ENCODE measurements at regions not wholly inside any gene's neighbourhood (a gene's known extent, or its start where the extent isn't known, plus 50 kb on each side); places are given as distances from the start of the nearest gene placed in this dataset.
"Not testable (repeated sequence)": the region's sequence is repeated elsewhere in the genome, so short reads cannot be mapped to it uniquely, and the experiment has no call there.

GRCh38 chrX:7593370-7593769, 249.6 kb upstream of the VCX start:
- not testable (repeated sequence) for H3K4me3 Mint-ChIP-seq, H3K27me3 Mint-ChIP-seq, H3K9me3 Mint-ChIP-seq, H3K36me3 Mint-ChIP-seq, H3K4me1 Mint-ChIP-seq, H3K27ac Mint-ChIP-seq

DNA sequence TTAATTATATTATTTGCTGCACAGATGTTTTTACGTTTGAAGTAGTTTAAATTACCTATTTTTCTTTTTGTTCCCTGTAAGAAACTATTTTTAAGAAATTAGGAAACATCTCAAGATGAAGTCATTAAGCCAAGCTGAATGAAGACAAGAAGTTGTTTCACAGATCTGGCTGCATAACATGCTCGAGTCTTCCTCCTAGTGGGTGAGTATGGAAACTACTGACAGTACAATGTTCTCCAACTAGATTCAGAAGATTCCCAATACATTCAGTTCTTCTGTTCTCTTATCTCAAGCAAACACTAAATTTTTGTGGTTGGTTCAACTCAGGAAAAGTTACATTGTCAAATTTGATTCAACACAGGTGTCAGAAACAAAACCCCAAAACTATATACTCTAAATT, 256.8 kb upstream of the VCX start:
- no peak overlapping the region for H3K27ac Mint-ChIP-seq

DNA sequence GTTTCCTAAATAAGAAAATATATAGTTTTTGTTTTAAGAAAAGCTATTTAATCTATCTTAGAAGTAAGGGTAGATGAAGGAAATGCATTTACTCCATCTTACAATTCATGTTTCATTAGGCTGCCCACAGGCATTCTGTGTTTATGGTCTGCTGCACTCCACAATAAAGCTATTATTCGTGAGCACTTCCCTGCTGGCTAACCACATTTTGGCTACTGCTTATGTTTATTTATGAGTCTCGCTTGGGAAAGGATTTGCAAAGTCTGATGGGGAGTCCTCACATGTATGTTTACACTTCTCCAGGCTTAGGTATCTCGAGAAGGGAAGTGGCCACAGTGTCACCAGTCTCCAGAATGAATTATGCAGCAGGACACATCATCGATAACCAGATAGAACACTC, 260.8 kb upstream of the VCX start:
- no peaks in the 10 kb centered on the region for H3K9me3 Mint-ChIP-seq
- H3K36me3 Mint-ChIP-seq: no peaks in the 10 kb centered on the region
- H3K27ac Mint-ChIP-seq: no peak overlapping the region
- H3K4me1 Mint-ChIP-seq: no peaks in the 10 kb centered on the region
- no peak overlapping the region for H3K4me3 Mint-ChIP-seq
- H3K27me3 Mint-ChIP-seq: no peaks in the 10 kb centered on the region

More for the DNA sequence above, 256.8 kb upstream of the VCX start:
- Mint-ChIP-seq H3K36me3 (no peaks in the 10 kb centered on the region), H3K27me3 (no peaks in the 10 kb centered on the region), H3K4me3 (no peak overlapping the region), H3K4me1 (no peaks in the 10 kb centered on the region), H3K9me3 (no peaks in the 10 kb centered on the region)

GRCh38 chrX:7580127-7580526, 262.8 kb upstream of the VCX start:
- H3K36me3 Mint-ChIP-seq: no peaks in the 10 kb centered on the region
- H3K4me1 Mint-ChIP-seq: no peaks in the 10 kb centered on the region
- H3K4me3 Mint-ChIP-seq: no peak overlapping the region
- H3K9me3 Mint-ChIP-seq: no peaks in the 10 kb centered on the region
- no peaks in the 10 kb centered on the region for H3K27me3 Mint-ChIP-seq
- no peak overlapping the region for H3K27ac Mint-ChIP-seq

DNA sequence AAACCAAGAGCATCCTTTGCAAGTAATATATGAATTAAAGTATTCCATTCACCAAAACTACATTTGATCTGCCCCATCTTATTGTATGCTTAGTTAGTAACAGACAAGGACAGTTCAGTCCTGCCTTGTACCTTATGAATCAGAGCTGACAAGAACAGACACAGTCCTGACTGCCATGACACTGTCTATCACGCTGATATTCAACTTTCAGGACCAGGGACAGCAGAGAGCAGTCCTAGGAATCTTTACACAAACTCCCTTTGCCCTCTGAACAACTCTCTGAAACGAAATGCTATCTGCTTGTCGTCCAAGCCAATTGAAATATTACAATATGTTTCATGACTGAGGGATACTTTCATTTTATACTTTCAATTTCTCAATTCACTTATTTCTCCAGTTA, 268.6 kb upstream of the VCX start:
- Mint-ChIP-seq H3K4me1 (no peaks in the 10 kb centered on the region), H3K9me3 (no peaks in the 10 kb centered on the region), H3K27ac (no peak overlapping the region), H3K36me3 (no peaks in the 10 kb centered on the region), H3K4me3 (no peak overlapping the region), H3K27me3 (no peaks in the 10 kb centered on the region)

DNA sequence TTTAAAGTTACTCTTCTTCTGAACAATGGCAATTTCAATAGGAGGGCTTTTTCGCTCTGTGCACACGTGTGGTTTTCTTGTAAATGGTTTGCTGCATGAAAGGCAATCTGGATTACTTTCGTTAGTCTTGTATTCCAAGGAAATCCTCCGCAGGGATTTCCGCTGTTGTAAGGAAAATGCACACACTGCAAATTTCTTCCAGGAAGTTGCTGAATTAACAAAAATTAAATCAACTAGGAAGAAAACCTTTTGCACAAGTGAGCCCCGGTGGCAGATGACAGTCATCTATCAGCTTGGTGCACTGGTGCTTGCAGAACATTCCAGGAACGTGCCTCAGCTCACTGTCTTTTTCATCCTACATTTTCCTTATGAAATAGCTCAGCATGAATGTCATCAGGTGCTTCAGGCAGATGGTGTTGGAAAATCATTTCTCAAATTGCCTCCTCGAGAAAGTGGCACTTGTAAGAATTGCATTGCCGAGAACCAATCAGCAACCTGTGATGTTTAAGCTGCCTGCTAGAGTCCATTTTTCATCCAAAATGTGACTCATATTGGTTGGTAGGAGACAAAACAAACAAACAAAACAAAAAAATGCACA, 272.4 kb upstream of the VCX start:
- Mint-ChIP-seq H3K4me1 (no peaks in the 10 kb centered on the region), H3K27me3 (no peaks in the 10 kb centered on the region), H3K36me3 (no peaks in the 10 kb centered on the region), H3K27ac (no peak overlapping the region), H3K4me3 (no peak overlapping the region), H3K9me3 (no peaks in the 10 kb centered on the region)

DNA sequence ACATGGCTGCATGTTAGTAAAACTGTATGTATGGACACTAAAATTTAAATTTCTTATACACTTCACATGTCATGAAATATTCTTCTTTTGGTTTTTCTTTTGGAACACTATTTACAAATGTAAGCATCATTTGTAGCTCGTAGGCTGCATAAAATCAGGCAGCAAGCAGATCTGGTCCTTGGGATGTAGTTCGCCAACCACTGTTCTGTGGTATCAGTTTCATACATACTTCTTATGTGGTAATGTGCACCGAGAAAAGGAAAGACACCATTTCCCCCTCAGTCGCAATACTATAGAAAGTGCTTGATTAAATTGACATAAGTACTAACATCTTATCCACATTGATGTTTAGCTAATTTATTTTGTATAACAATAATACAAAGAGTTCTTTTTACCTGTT, 274.4 kb upstream of the VCX start:
- H3K9me3 Mint-ChIP-seq: no peaks in the 10 kb centered on the region
- no peak overlapping the region for H3K27ac Mint-ChIP-seq
- H3K27me3 Mint-ChIP-seq: no peaks in the 10 kb centered on the region
- no peak overlapping the region for H3K4me3 Mint-ChIP-seq
- H3K36me3 Mint-ChIP-seq: no peaks in the 10 kb centered on the region
- no peaks in the 10 kb centered on the region for H3K4me1 Mint-ChIP-seq

DNA sequence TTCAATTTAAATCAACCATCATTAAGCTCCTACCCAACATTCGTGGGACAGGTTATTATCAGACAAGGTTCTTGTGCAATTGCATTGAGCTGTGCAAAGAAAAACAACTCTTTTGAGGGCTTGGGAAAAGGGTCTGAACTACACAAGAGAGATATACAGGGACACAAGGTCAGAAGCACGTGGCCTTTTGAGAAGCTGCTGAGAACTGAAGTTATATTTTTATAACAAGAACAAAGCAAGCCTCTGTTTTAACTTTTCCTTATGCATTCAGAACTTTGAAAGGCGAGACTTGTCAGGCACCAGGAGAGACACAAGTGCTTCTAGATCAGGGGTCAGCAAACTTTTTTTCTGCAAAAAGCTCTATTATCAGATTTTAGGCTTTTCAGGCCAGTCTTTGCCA, 274.8 kb upstream of the VCX start:
- no peak overlapping the region for H3K27ac Mint-ChIP-seq
- H3K9me3 Mint-ChIP-seq: no peaks in the 10 kb centered on the region
- no peaks in the 10 kb centered on the region for H3K4me1 Mint-ChIP-seq
- no peaks in the 10 kb centered on the region for H3K27me3 Mint-ChIP-seq
- H3K4me3 Mint-ChIP-seq: no peak overlapping the region
- no peaks in the 10 kb centered on the region for H3K36me3 Mint-ChIP-seq

GRCh38 chrX:7552760-7553159, 290.2 kb upstream of the VCX start:
- Mint-ChIP-seq H3K9me3 (peaks cover 9% of the 10 kb centered on the region), H3K27me3 (no peaks in the 10 kb centered on the region), H3K36me3 (no peaks in the 10 kb centered on the region), H3K4me3 (no peak overlapping the region), H3K27ac (no peak overlapping the region), H3K4me1 (no peaks in the 10 kb centered on the region)

- Mint-ChIP-seq H3K27ac (no peak overlapping the region), H3K4me3 (no peak overlapping the region), H3K36me3 (no peaks in the 10 kb centered on the region), H3K9me3 (peaks cover 4% of the 10 kb centered on the region), H3K27me3 (no peaks in the 10 kb centered on the region), H3K4me1 (no peaks in the 10 kb centered on the region)
These were observed 296.4 kb upstream of the VCX start for GRCh38 chrX:7546551-7547080.

DNA sequence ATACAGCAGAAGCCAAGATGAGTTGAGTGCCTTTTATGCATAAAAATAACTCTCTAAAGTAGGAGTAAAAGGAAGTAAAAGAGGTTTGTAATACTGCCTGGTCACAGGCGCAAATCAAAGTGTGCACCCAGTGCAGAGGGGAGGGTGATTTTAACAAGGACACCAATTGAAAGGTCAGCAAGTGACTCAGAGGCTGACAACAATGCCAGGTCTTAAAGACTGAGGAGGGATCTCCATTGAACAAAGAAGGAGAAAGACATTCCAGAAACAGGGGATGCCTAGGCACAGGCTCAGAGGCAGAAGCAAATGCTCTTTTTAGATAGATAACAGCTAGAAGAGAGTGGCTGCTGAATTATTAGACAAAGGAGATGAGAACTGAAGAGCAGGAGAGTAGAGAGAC, 297.4 kb upstream of the VCX start:
- Mint-ChIP-seq H3K4me1 (no peaks in the 10 kb centered on the region), H3K9me3 (peaks cover 4% of the 10 kb centered on the region), H3K36me3 (no peaks in the 10 kb centered on the region), H3K27me3 (no peaks in the 10 kb centered on the region), H3K27ac (no peak overlapping the region), H3K4me3 (no peak overlapping the region)

DNA sequence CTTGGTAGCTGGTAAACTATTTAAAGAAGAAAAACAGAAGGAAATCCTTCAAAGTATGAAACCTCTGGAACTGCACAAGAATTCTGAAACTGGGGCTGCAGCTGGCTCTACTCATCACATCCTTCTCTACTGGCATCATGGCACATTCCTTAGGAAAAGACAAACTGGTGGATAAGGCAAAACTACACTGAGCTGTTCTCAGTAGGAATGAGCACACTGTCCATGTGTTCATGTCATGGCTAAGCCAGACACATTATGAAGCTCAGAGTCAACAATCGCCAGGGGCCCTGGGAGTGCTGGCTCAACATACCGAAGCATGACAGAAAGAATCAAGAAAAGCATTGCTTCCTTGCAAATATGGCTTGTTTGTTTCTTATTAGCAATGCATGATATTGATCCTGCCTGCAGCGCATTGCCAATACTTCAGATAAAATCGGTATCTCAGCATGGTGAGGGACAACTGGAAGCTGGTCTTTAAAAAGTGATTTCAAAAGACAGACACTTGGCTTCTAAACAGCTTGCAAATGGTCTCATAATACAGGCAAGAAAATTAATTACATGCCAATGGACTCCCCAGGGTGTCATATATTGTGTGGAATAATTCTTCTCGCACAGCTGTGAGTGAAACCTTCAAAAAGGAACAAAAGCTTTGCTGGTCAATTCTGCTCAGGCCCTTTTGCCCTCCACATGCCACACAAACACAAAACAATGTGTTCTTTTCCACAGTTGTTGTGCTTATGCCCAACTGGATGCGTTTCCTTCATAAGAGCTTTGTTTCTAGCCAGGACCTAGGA, 300.2 kb upstream of the VCX start:
- no peaks in the 10 kb centered on the region for H3K4me1 Mint-ChIP-seq
- no peak overlapping the region for H3K27ac Mint-ChIP-seq
- peaks cover 3% of the 10 kb centered on the region for H3K9me3 Mint-ChIP-seq
- no peaks in the 10 kb centered on the region for H3K36me3 Mint-ChIP-seq
- H3K27me3 Mint-ChIP-seq: no peaks in the 10 kb centered on the region
- H3K4me3 Mint-ChIP-seq: no peak overlapping the region

- Mint-ChIP-seq H3K27ac (no peak overlapping the region), H3K4me1 (no peaks in the 10 kb centered on the region), H3K27me3 (no peaks in the 10 kb centered on the region), H3K4me3 (no peak overlapping the region), H3K36me3 (no peaks in the 10 kb centered on the region), H3K9me3 (peaks cover 6% of the 10 kb centered on the region)
These were observed 320.1 kb upstream of the VCX start for GRCh38 chrX:7522860-7523259.

- no peaks in the 10 kb centered on the region for H3K4me1 Mint-ChIP-seq
- H3K4me3 Mint-ChIP-seq: no peak overlapping the region
- no peaks in the 10 kb centered on the region for H3K9me3 Mint-ChIP-seq
- H3K36me3 Mint-ChIP-seq: no peaks in the 10 kb centered on the region
- H3K27me3 Mint-ChIP-seq: no peaks in the 10 kb centered on the region
- H3K27ac Mint-ChIP-seq: no peak overlapping the region
These were observed 327.1 kb upstream of the VCX start for GRCh38 chrX:7515681-7516413.

DNA sequence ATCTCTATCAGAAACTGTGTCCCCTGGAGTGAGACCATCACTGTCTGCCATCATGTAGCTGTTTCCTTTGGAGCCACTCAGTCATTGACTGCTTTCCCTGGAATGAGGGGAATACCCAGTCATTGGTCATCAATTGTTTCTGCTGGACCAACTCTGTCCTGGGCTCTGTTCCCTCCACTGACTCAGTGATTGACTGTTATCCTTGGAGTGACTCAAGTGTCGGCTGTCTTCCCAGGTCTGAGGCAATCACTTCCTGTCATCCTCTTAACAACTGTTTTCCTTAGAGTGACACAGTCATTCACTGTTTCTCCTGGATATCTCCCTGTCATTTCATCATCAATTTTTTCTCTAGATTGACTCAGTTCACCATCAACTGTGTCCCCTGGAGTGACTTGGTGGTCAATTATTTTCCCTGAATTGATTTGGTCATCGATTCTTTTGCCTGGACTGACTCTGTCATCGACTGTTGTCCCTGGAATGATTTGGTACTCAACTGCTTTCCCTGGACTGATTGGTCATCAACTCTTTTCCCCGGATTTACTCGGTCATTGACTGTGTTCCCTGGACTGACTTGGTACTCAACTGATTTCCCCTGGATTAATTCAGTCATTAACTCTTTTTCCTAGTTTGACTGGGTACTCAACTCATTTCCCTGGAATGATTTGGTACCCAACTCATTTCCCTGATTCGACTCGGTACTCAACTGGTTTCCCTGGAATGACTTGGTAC, 327.9 kb upstream of the VCX start:
- no peak overlapping the region for H3K27ac Mint-ChIP-seq
- no peaks in the 10 kb centered on the region for H3K9me3 Mint-ChIP-seq
- no peak overlapping the region for H3K4me3 Mint-ChIP-seq
- H3K36me3 Mint-ChIP-seq: no peaks in the 10 kb centered on the region
- H3K4me1 Mint-ChIP-seq: no peaks in the 10 kb centered on the region
- no peaks in the 10 kb centered on the region for H3K27me3 Mint-ChIP-seq

Data from activated naive CD4-positive, alpha-beta T cell treated with anti-CD3 and anti-CD28 coated beads, Interleukin-2, amount 50 U/mL, for 24 hours (primary cell).